H9 (cell line): ENCODE measurements at regions not wholly inside any gene's neighbourhood (a gene's known extent, or its start where the extent isn't known, plus 50 kb on each side); places are given as distances from the start of the nearest gene placed in this dataset.

ENCODE experiments used
- DNase-seq: peaks from one replicate; pipeline ENCODE4 v3.0.0-alpha.2; 2017
- H2AFZ ChIP-seq: one replicate; pipeline ENCODE4 v1.6.1; 2013; ENCODE audit warnings: mild to moderate bottlenecking, low read length, control low read depth, moderate library complexity
- H2AK5ac ChIP-seq: 2 replicates; pipeline ENCODE4 v1.6.1; 2013; ENCODE audit warnings: low read length, control low read depth, mixed read lengths; ENCODE audit not compliant: insufficient read length
- H2BK120ac ChIP-seq: one replicate; pipeline ENCODE4 v1.6.1; 2013; ENCODE audit warnings: low read depth, mild to moderate bottlenecking, low read length, control low read depth, inconsistent platforms; ENCODE audit not compliant: poor library complexity, severe bottlenecking
- H2BK12ac ChIP-seq: 2 replicates; pipeline ENCODE4 v1.6.1; 2013; ENCODE audit warnings: low read length, control low read depth, mixed read lengths, low read depth; ENCODE audit not compliant: insufficient read length
- H2BK15ac ChIP-seq: 2 replicates; pipeline ENCODE4 v1.6.1; 2013; ENCODE audit warnings: low read depth, low read length, control low read depth
- H2BK20ac ChIP-seq: one replicate; pipeline ENCODE4 v1.6.1; 2013; ENCODE audit warnings: low read depth, mild to moderate bottlenecking, low read length, control low read depth, inconsistent platforms; ENCODE audit not compliant: poor library complexity, severe bottlenecking
- H2BK5ac ChIP-seq: 2 replicates; pipeline ENCODE4 v1.6.1; 2013; ENCODE audit warnings: low read length, control low read depth, mixed read lengths; ENCODE audit not compliant: insufficient read length
- H3K14ac ChIP-seq: 2 replicates; pipeline ENCODE4 v1.6.1; 2013; ENCODE audit warnings: low read length, control low read depth; ENCODE audit not compliant: insufficient read depth
- H3K18ac ChIP-seq: 2 replicates; pipeline ENCODE4 v1.6.1; 2013; ENCODE audit warnings: low read depth, mild to moderate bottlenecking, mixed read lengths, low read length, control low read depth; ENCODE audit not compliant: insufficient read length
- H3K23ac ChIP-seq: 2 replicates; pipeline ENCODE4 v1.6.1; 2013; ENCODE audit warnings: low read length, control low read depth, mixed read lengths, low read depth; ENCODE audit not compliant: insufficient read length
- H3K23me2 ChIP-seq: 2 replicates; pipeline ENCODE4 v1.6.1; 2013; ENCODE audit warnings: low read depth, mild to moderate bottlenecking, mixed read lengths, low read length, control low read depth; ENCODE audit not compliant: insufficient read length, poor library complexity, severe bottlenecking
- H3K27ac ChIP-seq: 2 replicates; pipeline ENCODE4 v1.5.1; 2013; ENCODE audit warnings: low read length, control low read depth, mixed read lengths, low read depth; ENCODE audit not compliant: insufficient read length
- H3K27me3 ChIP-seq: 2 replicates; pipeline ENCODE4 v1.6.1; 2013; ENCODE audit warnings: low read length, control low read depth, inconsistent platforms; ENCODE audit not compliant: insufficient read depth
- H3K4ac ChIP-seq: 2 replicates; pipeline ENCODE4 v1.6.1; 2013; ENCODE audit warnings: low read depth, mild to moderate bottlenecking, control low read depth, inconsistent platforms, low read length, moderate library complexity
- H3K4me1 ChIP-seq: 2 replicates; pipeline ENCODE4 v1.6.1; 2013; ENCODE audit warnings: low read length, control low read depth, inconsistent platforms; ENCODE audit not compliant: insufficient read depth
- H3K4me2 ChIP-seq: 2 replicates; pipeline ENCODE4 v1.6.1; 2013; ENCODE audit warnings: low read length, control low read depth, mixed read lengths; ENCODE audit not compliant: insufficient read length, insufficient read depth
- H3K56ac ChIP-seq: 2 replicates; pipeline ENCODE4 v1.6.1; 2013; ENCODE audit warnings: low read depth, mild to moderate bottlenecking, mixed read lengths, low read length, control low read depth; ENCODE audit not compliant: insufficient read length
- H3K79me1 ChIP-seq: 2 replicates; pipeline ENCODE4 v1.6.1; 2013; ENCODE audit warnings: low read depth, mild to moderate bottlenecking, moderate library complexity, low read length, control low read depth, inconsistent platforms; ENCODE audit not compliant: insufficient read depth, poor library complexity, severe bottlenecking
- H3K79me2 ChIP-seq: 2 replicates; pipeline ENCODE4 v1.6.1; 2013; ENCODE audit warnings: low read length, control low read depth, inconsistent platforms; ENCODE audit not compliant: insufficient read depth
- H3K9ac ChIP-seq: 2 replicates; pipeline ENCODE4 v1.6.1; 2013; ENCODE audit warnings: low read length, control low read depth, mixed read lengths; ENCODE audit not compliant: insufficient read length; ENCODE audit errors: extremely low read depth
- H3K9me3 ChIP-seq: one replicate; pipeline ENCODE4 v1.6.1; 2013; ENCODE audit warnings: low read depth, low read length, inconsistent platforms; ENCODE audit not compliant: control insufficient read depth
- H3T11ph ChIP-seq: one replicate; pipeline ENCODE4 v1.6.1; 2013; ENCODE audit warnings: mild to moderate bottlenecking, low read length, control low read depth, inconsistent platforms
- H4K20me1 ChIP-seq: one replicate; pipeline ENCODE4 v1.6.1; 2013; ENCODE audit not compliant: control insufficient read depth, insufficient read length, insufficient read depth
- H4K5ac ChIP-seq: 2 replicates; pipeline ENCODE4 v1.6.1; 2013; ENCODE audit warnings: low read depth, mild to moderate bottlenecking, mixed read lengths, low read length, control low read depth; ENCODE audit not compliant: insufficient read length
- H4K8ac ChIP-seq: replicated peaks from 2 replicates; pipeline ENCODE4 v1.6.1; 2013; ENCODE audit warnings: low read length, control low read depth, mixed read lengths, low read depth; ENCODE audit not compliant: insufficient read length
- H4K91ac ChIP-seq: 2 replicates; pipeline ENCODE4 v1.6.1; 2013; ENCODE audit warnings: low read depth, mild to moderate bottlenecking, moderate library complexity, mixed read lengths, low read length, control low read depth; ENCODE audit not compliant: insufficient read length
- H3K27ac Mint-ChIP-seq, 3 experiments: 2 replicates in 2 of 3; 3 replicates in 1 of 3; pipeline ENCODE4 v1.8.0; 2020 to 2021; ENCODE audit warnings: mixed read lengths in 3 of 3, mild to moderate bottlenecking in 1 of 3, moderate library complexity in 1 of 3
- H3K27me3 Mint-ChIP-seq: 2 replicates; pipeline ENCODE4 v1.8.0; 2021; ENCODE audit warnings: low read depth, mild to moderate bottlenecking, moderate library complexity, mixed read lengths
- H3K36me3 Mint-ChIP-seq, 3 experiments: 2 replicates in 2 of 3; 3 replicates in 1 of 3; pipeline ENCODE4 v1.8.0; 2020 to 2021; ENCODE audit warnings: low read depth in 3 of 3, mixed read lengths in 3 of 3; ENCODE audit not compliant: insufficient read depth in 1 of 3
- H3K4me1 Mint-ChIP-seq, 2 experiments: 2 replicates each; pipeline ENCODE4 v1.8.0; 2020; ENCODE audit warnings: mixed read lengths in 2 of 2
- H3K4me3 Mint-ChIP-seq, 2 experiments: 2 replicates in 1 of 2; 3 replicates in 1 of 2; pipeline ENCODE4 v1.8.0; 2020 to 2021; ENCODE audit warnings: mild to moderate bottlenecking in 2 of 2, mixed read lengths in 2 of 2, moderate library complexity in 1 of 2
- H3K9me3 Mint-ChIP-seq, 2 experiments: 2 replicates in 1 of 2; 3 replicates in 1 of 2; pipeline ENCODE4 v1.8.0; 2020; ENCODE audit warnings: mild to moderate bottlenecking in 2 of 2, mixed read lengths in 2 of 2, moderate library complexity in 1 of 2
- CTCF ChIP-seq: fragments of 200-600 bp; sonication (generic); conservative IDR thresholded peaks from 3 replicates; pipeline ENCODE4 v1.8.0; 2021; ENCODE audit warnings: antibody characterized with exemption, mild to moderate bottlenecking
- WGBS: extraction: QIAGEN DNeasy Blood & Tissue Kit; methylation state at CpG from one replicate; pipeline ENCODE4 v1.1.7; 2013; ENCODE audit warnings: missing lambda C conversion rate, low lambda C conversion rate, mixed read lengths; ENCODE audit not compliant: insufficient read length; ENCODE audit errors: extremely low coverage; 5-methylcytosine and 5-hydroxymethylcytosine counted together

- no peak for TF ChIP-seq CTCF
- Histone ChIP-seq H4K5ac (no peak overlapping the region), H3K14ac (no peak overlapping the region), H2BK12ac (no peak overlapping the region), H4K20me1 (no peaks in the 10 kb centered on the region), H3K23me2 (no peaks in the 10 kb centered on the region), H3K4me1 (peaks cover 2% of the 10 kb centered on the region; the same call in 1 of the 2 replicates), H2AK5ac (no peak overlapping the region), H2BK15ac (no peak overlapping the region), H4K8ac (no peak overlapping the region), H3K4me2 (no peak overlapping the region), H3K56ac (no peak overlapping the region), H3K23ac (no peak overlapping the region), H3K9me3 (no peaks in the 10 kb centered on the region), H3K79me2 (no peaks in the 10 kb centered on the region), H4K91ac (no peak overlapping the region), H2BK120ac (no peak overlapping the region), H3K4ac (no peak overlapping the region), H3K18ac (no peak overlapping the region), H2AFZ (no peak overlapping the region), H3K27ac (no peak overlapping the region), H3K27me3 (no peaks in the 10 kb centered on the region), H3T11ph (no peak overlapping the region), H3K9ac (no peak overlapping the region), H2BK20ac (no peak overlapping the region), H3K79me1 (no peaks in the 10 kb centered on the region), H2BK5ac (no peak overlapping the region)
- H3K36me3 Mint-ChIP-seq: no peaks in the 10 kb centered on the region
- peaks cover 11 to 16% of the 10 kb centered on the region in 2 experiments for H3K4me1 Mint-ChIP-seq
- H3K9me3 Mint-ChIP-seq: no peaks in the 10 kb centered on the region
- no peak overlapping the region for H3K27ac Mint-ChIP-seq
- no peaks in the 10 kb centered on the region for H3K27me3 Mint-ChIP-seq
- DNase-seq: no peak
- WGBS: no CpG with 5 or more reads among the region's 1 CpG
- no peak overlapping the region for H3K4me3 Mint-ChIP-seq
Measured at GRCh38 chr9:24459953-24460352, 85.7 kb downstream of the IZUMO3 start.
